ENCODE measurements at regions not wholly inside any gene's neighbourhood (a gene's known extent, or its start where the extent isn't known, plus 50 kb on each side); places are given as distances from the start of the nearest gene placed in this dataset.
"Not testable (repeated sequence)": the region's sequence is repeated elsewhere in the genome, so short reads cannot be mapped to it uniquely, and the experiment has no call there.

- TF ChIP-seq CTCF (conservative IDR thresholded peaks at IDR 0.05; ENCODE audit: low read length) = no peak
- no peak overlapping the region for H3K4me3 ChIP-seq (ENCODE audit: low read length)
- DNase-seq (ENCODE audit: low read depth) = no peak
These were observed 52.1 kb downstream of the PWWP3B start for GRCh38 chrX:106220177-106220576.

- no peak for TF ChIP-seq CTCF (conservative IDR thresholded peaks at IDR 0.05; ENCODE audit: low read length)
- no peak for DNase-seq (ENCODE audit: low read depth)
- H3K4me3 ChIP-seq (ENCODE audit: low read length) = no peak overlapping the region
These were observed 75.3 kb downstream of the PWWP3B start for GRCh38 chrX:106243376-106243775.

- TF ChIP-seq CTCF (conservative IDR thresholded peaks at IDR 0.05; ENCODE audit: low read length) = no peak
- H3K4me3 ChIP-seq (ENCODE audit: low read length) = no peak overlapping the region
- DNase-seq (ENCODE audit: low read depth) = peak; percentile 0
These were observed 78.4 kb downstream of the PWWP3B start for GRCh38 chrX:106246511-106246910.

- no peak for TF ChIP-seq CTCF (conservative IDR thresholded peaks at IDR 0.05; ENCODE audit: low read length)
- DNase-seq (ENCODE audit: low read depth) = peak; percentile 1
- no peak overlapping the region for H3K4me3 ChIP-seq (ENCODE audit: low read length)
These were observed 79.1 kb downstream of the PWWP3B start for GRCh38 chrX:106247162-106247561.

GRCh38 chrX:106249706-106250379, 81.7 kb downstream of the PWWP3B start:
- no peak overlapping the region for H3K4me3 ChIP-seq (ENCODE audit: low read length)
- no peak for DNase-seq (ENCODE audit: low read depth)
- no peak for TF ChIP-seq CTCF (conservative IDR thresholded peaks at IDR 0.05; ENCODE audit: low read length)

GRCh38 chrX:106263817-106264216, 95.7 kb downstream of the PWWP3B start:
- TF ChIP-seq CTCF (conservative IDR thresholded peaks at IDR 0.05; ENCODE audit: low read length) = no peak
- DNase-seq (ENCODE audit: low read depth) = peak; percentile 0
- H3K4me3 ChIP-seq (ENCODE audit: low read length) = no peak overlapping the region

- not testable (repeated sequence) for DNase-seq (ENCODE audit: low read depth); H3K4me3 ChIP-seq (ENCODE audit: low read length)
These were observed 106.0 kb downstream of the PWWP3B start for GRCh38 chrX:106273947-106274587.

GRCh38 chrX:106275172-106275571, 107.1 kb downstream of the PWWP3B start:
- DNase-seq (ENCODE audit: low read depth); H3K4me3 ChIP-seq (ENCODE audit: low read length): not testable (repeated sequence)

All from AG10803 (cell line).